Left lung (tissue), 4 donors: ENCODE measurements at regions not wholly inside any gene's neighbourhood (a gene's known extent, or its start where the extent isn't known, plus 50 kb on each side); places are given as distances from the start of the nearest gene placed in this dataset.
"Not testable (repeated sequence)": the region's sequence is repeated elsewhere in the genome, so short reads cannot be mapped to it uniquely, and the experiment has no call there.

Source experiments
- ATAC-seq: fragments of 200-7000 bp; cut with Tn5 transposase; one replicate; pipeline ENCODE4 v1.9.1; 2020; ENCODE audit warnings: moderate library complexity
- DNase-seq, 4 donors: peaks; one replicate each; pipeline ENCODE4 v3.0.0-alpha.2; 2013 to 2020
- H3K27ac ChIP-seq, 2 donors: fragments of 200-600 bp; sonication (generic) in 1 of 2; one replicate each; pipeline versions ENCODE4 v1.5.0 to v1.8.0; 2020 to 2021
- H3K27me3 ChIP-seq, 2 donors: fragments of 200-600 bp; sonication (generic) in 1 of 2; one replicate each; pipeline versions ENCODE4 v1.5.0 to v1.8.0; 2020 to 2021
- H3K36me3 ChIP-seq, 2 donors: fragments of 200-600 bp; sonication (generic) in 1 of 2; one replicate each; pipeline versions ENCODE4 v1.5.0 to v1.8.0; 2020 to 2021
- H3K4me1 ChIP-seq, 2 donors: fragments of 200-600 bp; one replicate each; pipeline ENCODE4 v1.8.0; 2021
- H3K4me3 ChIP-seq, 2 donors: fragments of 200-600 bp; sonication (generic) in 1 of 2; one replicate each; pipeline versions ENCODE4 v1.5.0 to v1.8.0; 2020 to 2021; ENCODE audit warnings: mild to moderate bottlenecking in 1 of 2
- H3K9me3 ChIP-seq, 2 donors: fragments of 200-600 bp; sonication (generic) in 1 of 2; one replicate each; pipeline versions ENCODE4 v1.5.0 to v1.8.0; 2020 to 2021
- intact Hi-C, 2 donors: fragments of 100-400 bp; cut with DNase I; formaldehyde crosslinking; loops; one replicate each; pipeline versions ENCODE4 v1.11.2 to v1.14.2; 2022
- TF ChIP-seq, protein P1 (sequence below), 2 donors: fragments of 200-600 bp; sonication (generic) in 1 of 2; IDR thresholded peaks; one replicate each; pipeline versions ENCODE4 v1.5.0 to v1.8.0; 2021; ENCODE audit warnings: antibody characterized with exemption in 2 of 2
- donor health status: DM: no; HTN: yes; CAD: no.
- donor health status: DM: no; HTN: no; CAD: no.

DNA sequence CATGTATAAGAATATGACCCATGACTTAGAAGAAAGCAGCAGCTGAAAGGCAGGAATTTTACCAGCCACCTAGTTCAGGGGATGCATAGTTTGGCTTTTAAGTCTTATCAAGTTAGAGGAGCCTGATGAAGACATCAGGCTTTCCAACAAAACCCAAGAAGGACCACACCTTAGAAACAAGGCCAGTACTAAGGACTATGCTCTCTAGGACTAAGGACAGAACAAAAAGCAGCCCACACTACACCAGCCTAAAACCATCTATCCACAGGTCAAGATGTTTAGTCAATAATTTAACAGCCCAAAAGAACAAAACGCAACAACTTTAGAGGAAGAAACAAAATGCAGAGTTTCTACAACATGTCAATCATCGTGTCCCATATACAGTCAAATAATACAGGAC lies 408.9 kb upstream of the RGMB start:
- Histone ChIP-seq H3K27me3 (no peaks in the 10 kb centered on the region), H3K4me1 (no peaks in the 10 kb centered on the region), H3K4me3 (no peak overlapping the region), H3K36me3 (no peaks in the 10 kb centered on the region), H3K27ac (no peak overlapping the region), H3K9me3 (peaks cover 0 to 9% of the 10 kb centered on the region in 2 donors)
- intact Hi-C loops, result no loop called here
- DNase-seq, result no peak
- TF ChIP-seq, protein P1, sequence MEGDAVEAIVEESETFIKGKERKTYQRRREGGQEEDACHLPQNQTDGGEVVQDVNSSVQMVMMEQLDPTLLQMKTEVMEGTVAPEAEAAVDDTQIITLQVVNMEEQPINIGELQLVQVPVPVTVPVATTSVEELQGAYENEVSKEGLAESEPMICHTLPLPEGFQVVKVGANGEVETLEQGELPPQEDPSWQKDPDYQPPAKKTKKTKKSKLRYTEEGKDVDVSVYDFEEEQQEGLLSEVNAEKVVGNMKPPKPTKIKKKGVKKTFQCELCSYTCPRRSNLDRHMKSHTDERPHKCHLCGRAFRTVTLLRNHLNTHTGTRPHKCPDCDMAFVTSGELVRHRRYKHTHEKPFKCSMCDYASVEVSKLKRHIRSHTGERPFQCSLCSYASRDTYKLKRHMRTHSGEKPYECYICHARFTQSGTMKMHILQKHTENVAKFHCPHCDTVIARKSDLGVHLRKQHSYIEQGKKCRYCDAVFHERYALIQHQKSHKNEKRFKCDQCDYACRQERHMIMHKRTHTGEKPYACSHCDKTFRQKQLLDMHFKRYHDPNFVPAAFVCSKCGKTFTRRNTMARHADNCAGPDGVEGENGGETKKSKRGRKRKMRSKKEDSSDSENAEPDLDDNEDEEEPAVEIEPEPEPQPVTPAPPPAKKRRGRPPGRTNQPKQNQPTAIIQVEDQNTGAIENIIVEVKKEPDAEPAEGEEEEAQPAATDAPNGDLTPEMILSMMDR (IDR thresholded peaks at IDR 0.05), result no peak
- no peak for ATAC-seq

DNA sequence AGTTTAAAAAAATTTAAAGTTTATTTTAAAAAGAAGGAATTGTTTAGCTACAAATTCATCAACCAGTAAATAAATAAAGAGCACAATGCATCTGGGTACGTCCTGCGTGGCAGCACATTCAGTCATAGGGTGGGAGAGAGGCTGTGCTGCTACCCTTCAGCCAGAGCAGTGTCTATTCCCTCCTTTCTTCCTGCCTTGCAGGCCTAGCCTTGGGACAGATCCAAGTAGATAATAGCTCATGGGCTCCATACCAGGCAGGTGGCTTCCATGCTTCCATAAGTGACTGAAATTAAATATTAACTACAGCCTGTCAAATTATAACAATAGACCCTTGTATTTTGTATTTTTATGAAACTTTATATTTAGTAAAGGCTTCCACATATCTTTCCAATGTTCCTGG lies 408.3 kb upstream of the RGMB start:
- no peaks in the 10 kb centered on the region for H3K27me3 ChIP-seq
- intact Hi-C loops, result no loop called here
- H3K4me3 ChIP-seq, result no peak overlapping the region
- DNase-seq (no peak), ATAC-seq (no peak)
- no peaks in the 10 kb centered on the region for H3K36me3 ChIP-seq
- TF ChIP-seq, protein P1 (IDR thresholded peaks at IDR 0.05), result no peak
- no peak overlapping the region for H3K27ac ChIP-seq
- H3K9me3 ChIP-seq, result peaks cover 0 to 4% of the 10 kb centered on the region in 2 donors
- no peaks in the 10 kb centered on the region for H3K4me1 ChIP-seq

DNA sequence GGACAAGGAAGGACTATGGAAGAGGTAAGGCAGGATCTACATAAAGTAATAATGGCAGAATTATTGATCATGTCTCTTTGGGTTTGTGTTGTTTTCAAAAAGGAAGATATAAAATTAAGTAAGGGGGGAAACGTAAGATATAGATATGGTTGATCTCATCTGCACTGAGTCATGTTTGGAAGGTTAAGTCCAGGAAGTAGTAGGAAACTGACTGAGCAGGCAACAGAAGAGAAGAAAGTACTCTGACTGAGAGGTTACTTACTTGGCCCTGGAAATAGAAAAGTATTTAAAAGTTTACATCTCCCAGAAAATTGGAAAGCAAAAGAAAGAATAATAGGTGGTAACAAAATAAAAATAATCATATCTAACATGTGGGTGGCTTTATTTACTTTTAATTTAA lies 405.3 kb upstream of the RGMB start:
- Histone ChIP-seq H3K27ac (no peak overlapping the region), H3K27me3 (no peaks in the 10 kb centered on the region), H3K9me3 (peaks cover 0 to 2% of the 10 kb centered on the region in 2 donors), H3K4me3 (no peak overlapping the region), H3K36me3 (no peaks in the 10 kb centered on the region), H3K4me1 (no peaks in the 10 kb centered on the region)
- no peak for ATAC-seq
- intact Hi-C loops, result no loop called here
- TF ChIP-seq, protein P1 (IDR thresholded peaks at IDR 0.05), result no peak
- no peak for DNase-seq

DNA sequence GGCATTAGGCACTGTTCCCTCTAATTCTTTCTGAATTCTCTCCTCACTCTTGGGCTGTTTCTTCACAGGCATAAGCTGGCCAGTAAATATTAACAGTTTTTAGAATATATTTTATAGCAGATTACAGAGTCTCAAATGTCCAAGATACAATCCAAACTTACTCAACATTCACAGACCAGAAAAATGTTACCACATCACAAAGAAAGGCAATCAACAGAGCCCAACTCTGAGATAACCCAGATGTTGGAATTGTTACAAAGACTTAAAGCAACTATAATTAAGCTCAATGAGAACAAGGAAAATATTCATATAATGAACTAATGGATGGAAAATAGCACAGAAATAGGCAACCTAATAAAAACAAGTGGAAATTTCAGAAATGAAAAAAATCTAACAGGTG lies 401.1 kb upstream of the RGMB start:
- no peak overlapping the region for H3K27ac ChIP-seq
- ATAC-seq (no peak), DNase-seq (no peak)
- H3K4me1 ChIP-seq, result no peaks in the 10 kb centered on the region
- intact Hi-C loops, result no loop called here
- peaks cover 0 to 2% of the 10 kb centered on the region in 2 donors for H3K9me3 ChIP-seq
- no peak overlapping the region for H3K4me3 ChIP-seq
- no peaks in the 10 kb centered on the region for H3K36me3 ChIP-seq
- no peaks in the 10 kb centered on the region for H3K27me3 ChIP-seq
- TF ChIP-seq, protein P1 (IDR thresholded peaks at IDR 0.05), result no peak

DNA sequence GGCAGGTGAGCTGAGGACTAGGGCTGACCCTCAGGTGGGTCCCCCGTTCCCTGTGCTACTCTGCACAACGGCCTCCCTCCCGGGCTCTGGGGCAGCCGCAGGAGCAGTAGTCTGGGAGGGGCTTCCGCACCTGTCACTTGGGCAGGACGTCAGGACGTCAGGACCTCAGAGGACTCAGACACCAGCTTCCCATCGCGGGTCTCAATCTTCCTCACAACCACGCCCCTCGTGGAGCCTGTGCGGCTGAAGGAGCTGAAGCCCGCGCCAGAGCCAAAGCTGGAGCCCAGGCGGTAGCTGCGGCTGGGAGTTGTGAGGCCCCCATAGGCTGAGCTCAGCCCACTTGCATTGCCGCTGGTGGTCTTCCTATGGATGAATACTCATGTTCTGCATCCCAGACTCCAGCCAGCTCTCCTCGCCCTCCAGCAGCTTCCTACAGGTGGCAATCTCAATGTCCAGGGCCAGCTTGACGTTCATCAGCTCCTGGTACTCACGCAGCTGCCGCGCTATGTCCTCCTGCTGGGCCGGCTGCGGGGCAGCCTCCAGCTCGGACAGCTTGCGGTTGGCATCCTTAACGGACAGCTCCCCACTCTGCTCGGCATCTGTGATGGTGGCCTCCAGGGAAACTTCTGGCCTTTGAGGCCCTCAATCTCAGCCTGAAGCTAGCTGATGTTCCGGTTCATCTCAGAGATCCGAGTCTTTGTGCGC lies 381.4 kb upstream of the RGMB start:
- Histone ChIP-seq H3K4me1 (no peaks in the 10 kb centered on the region), H3K9me3 (peaks cover 0 to 2% of the 10 kb centered on the region in 2 donors), H3K36me3 (no peaks in the 10 kb centered on the region), H3K27me3 (no peaks in the 10 kb centered on the region), H3K4me3 (no peak overlapping the region), H3K27ac (no peak overlapping the region)
- TF ChIP-seq, protein P1 (IDR thresholded peaks at IDR 0.05), result no peak
- ATAC-seq, result no peak
- peak in 1 of 4 donors; percentile 64 for DNase-seq
- intact Hi-C loops, result no loop called here

DNA sequence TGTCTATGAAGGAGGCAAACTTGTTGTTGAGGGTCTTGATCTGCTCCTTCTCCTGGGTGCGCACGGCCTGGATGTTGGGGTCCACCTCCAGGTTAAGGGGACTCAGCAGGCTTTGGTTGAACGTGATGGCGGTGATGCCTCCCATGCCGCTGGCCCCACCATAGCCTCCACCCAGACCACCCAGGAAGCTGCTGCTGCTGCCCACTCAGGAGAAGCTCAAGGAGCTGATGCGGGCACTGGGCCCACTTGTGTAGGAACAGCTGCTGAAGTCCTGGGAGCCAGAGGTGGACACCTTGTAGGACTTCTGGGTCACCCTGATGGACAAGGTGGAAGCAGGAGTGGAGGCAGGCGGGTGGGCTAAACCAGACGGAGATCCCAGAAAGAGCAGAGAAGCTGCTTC lies 380.3 kb upstream of the RGMB start:
- H3K27me3 ChIP-seq, H3K4me3 ChIP-seq, intact Hi-C loops, H3K27ac ChIP-seq, H3K36me3 ChIP-seq, H3K4me1 ChIP-seq, ATAC-seq, H3K9me3 ChIP-seq: not testable (repeated sequence)
- DNase-seq, result peak in 1 of 4 donors; percentile 39
